HG03066 (cell line): ENCODE measurements at regions not wholly inside any gene's neighbourhood (a gene's known extent, or its start where the extent isn't known, plus 50 kb on each side); places are given as distances from the start of the nearest gene placed in this dataset.

Experiments used
- ATAC-seq: cut with Tn5 transposase; IDR thresholded peaks from one replicate; pipeline ENCODE4 v1.9.1; 2021; ENCODE audit warnings: low read depth; ENCODE audit not compliant: unreplicated experiment

- no peak for ATAC-seq
These were observed 416.6 kb downstream of the PLK2 start for GRCh38 chr5:58043032-58043945.

- ATAC-seq: no peak
These were observed 418.0 kb downstream of the PLK2 start for GRCh38 chr5:58041884-58042283.

- no peak for ATAC-seq
These were observed 419.0 kb downstream of the PLK2 start for GRCh38 chr5:58040846-58041245.

- no peak for ATAC-seq
These were observed 419.8 kb downstream of the PLK2 start for GRCh38 chr5:58040044-58040443.

- ATAC-seq: no peak
These were observed 422.0 kb downstream of the PLK2 start for GRCh38 chr5:58037899-58038298.

GRCh38 chr5:58025809-58026208 is 434.1 kb downstream of the PLK2 start:
- ATAC-seq: no peak

GRCh38 chr5:58024151-58024550 is 435.7 kb downstream of the PLK2 start:
- ATAC-seq: no peak

- ATAC-seq: no peak
These were observed 437.8 kb downstream of the PLK2 start for GRCh38 chr5:58022055-58022454.

- no peak for ATAC-seq
These were observed 438.4 kb downstream of the PLK2 start for GRCh38 chr5:58021466-58021865.

- ATAC-seq: no peak
These were observed 440.3 kb downstream of the PLK2 start for GRCh38 chr5:58019614-58020013.

- ATAC-seq: no peak
These were observed 441.9 kb downstream of the PLK2 start for GRCh38 chr5:58018016-58018415.

GRCh38 chr5:58016877-58017276 is 443.0 kb downstream of the PLK2 start:
- ATAC-seq: no peak

GRCh38 chr5:58016358-58016757 is 443.5 kb downstream of the PLK2 start:
- ATAC-seq: no peak

- ATAC-seq: no peak
These were observed 444.7 kb downstream of the PLK2 start for GRCh38 chr5:58015175-58015574.

- ATAC-seq: no peak
These were observed 446.2 kb downstream of the PLK2 start for GRCh38 chr5:58013542-58014258.

GRCh38 chr5:58012801-58013315 is 447.0 kb downstream of the PLK2 start:
- ATAC-seq: no peak

- ATAC-seq: no peak
These were observed 447.8 kb downstream of the PLK2 start for GRCh38 chr5:58012102-58012501.

GRCh38 chr5:58011301-58011700 is 448.6 kb downstream of the PLK2 start:
- no peak for ATAC-seq

GRCh38 chr5:58009754-58010153 is 450.1 kb downstream of the PLK2 start:
- no peak for ATAC-seq

- no peak for ATAC-seq
These were observed 457.6 kb downstream of the PLK2 start for GRCh38 chr5:58002323-58002722.

GRCh38 chr5:57993866-57994265 is 466.0 kb downstream of the PLK2 start:
- ATAC-seq: no peak

- ATAC-seq: no peak
These were observed 470.5 kb downstream of the PLK2 start for GRCh38 chr5:57989378-57989777.
